ENCODE measurements at regions not wholly inside any gene's neighbourhood (a gene's known extent, or its start where the extent isn't known, plus 50 kb on each side); places are given as distances from the start of the nearest gene placed in this dataset.

- H3K9ac ChIP-seq (ENCODE audit: low read length): no peak overlapping the region
- no peaks in the 10 kb centered on the region for H3K27me3 ChIP-seq (ENCODE audit: insufficient read depth, low read depth, low read length)
- H4K20me1 ChIP-seq (ENCODE audit: insufficient read depth): no peaks in the 10 kb centered on the region
- H3K4me3 ChIP-seq (ENCODE audit: low read length): no peak overlapping the region
- H3K9me3 ChIP-seq (ENCODE audit: low read length): no peaks in the 10 kb centered on the region
- H3K27ac ChIP-seq (ENCODE audit: low read length): no peak overlapping the region
- no peaks in the 10 kb centered on the region for H3K36me3 ChIP-seq (ENCODE audit: insufficient read depth, low read length)
- no peaks in the 10 kb centered on the region for H3F3A ChIP-seq (ENCODE audit: insufficient read depth, low read length, poor library complexity, severe bottlenecking)
- H3K9me2 ChIP-seq (ENCODE audit: insufficient read depth, low read length): no peaks in the 10 kb centered on the region
- H2AFZ ChIP-seq (ENCODE audit: low read depth, low read length): no peak overlapping the region
- no peaks in the 10 kb centered on the region for H3K79me2 ChIP-seq (replicated peaks; ENCODE audit: insufficient read depth, low read length)
- no peak overlapping the region for H3K4me2 ChIP-seq (ENCODE audit: low read length)
- TF ChIP-seq EZH2 (IDR thresholded peaks at IDR 0.05; ENCODE audit: borderline replicate concordance, insufficient read depth, low read length, poor library complexity, severe bottlenecking) (no peak), POLR2AphosphoS5 (IDR thresholded peaks at IDR 0.05) (no peak), MXI1 (conservative IDR thresholded peaks at IDR 0.05; ENCODE audit: poor library complexity, severe bottlenecking) (no peak), EP300 (conservative IDR thresholded peaks at IDR 0.05; ENCODE audit: poor library complexity, severe bottlenecking) (no peak), SMC3 (conservative IDR thresholded peaks at IDR 0.05; ENCODE audit: poor library complexity) (no peak), RAD21 (conservative IDR thresholded peaks at IDR 0.05) (no peak), TAF1 (IDR thresholded peaks at IDR 0.05; ENCODE audit: low read depth) (no peak)
- TF ChIP-seq, protein P1, sequence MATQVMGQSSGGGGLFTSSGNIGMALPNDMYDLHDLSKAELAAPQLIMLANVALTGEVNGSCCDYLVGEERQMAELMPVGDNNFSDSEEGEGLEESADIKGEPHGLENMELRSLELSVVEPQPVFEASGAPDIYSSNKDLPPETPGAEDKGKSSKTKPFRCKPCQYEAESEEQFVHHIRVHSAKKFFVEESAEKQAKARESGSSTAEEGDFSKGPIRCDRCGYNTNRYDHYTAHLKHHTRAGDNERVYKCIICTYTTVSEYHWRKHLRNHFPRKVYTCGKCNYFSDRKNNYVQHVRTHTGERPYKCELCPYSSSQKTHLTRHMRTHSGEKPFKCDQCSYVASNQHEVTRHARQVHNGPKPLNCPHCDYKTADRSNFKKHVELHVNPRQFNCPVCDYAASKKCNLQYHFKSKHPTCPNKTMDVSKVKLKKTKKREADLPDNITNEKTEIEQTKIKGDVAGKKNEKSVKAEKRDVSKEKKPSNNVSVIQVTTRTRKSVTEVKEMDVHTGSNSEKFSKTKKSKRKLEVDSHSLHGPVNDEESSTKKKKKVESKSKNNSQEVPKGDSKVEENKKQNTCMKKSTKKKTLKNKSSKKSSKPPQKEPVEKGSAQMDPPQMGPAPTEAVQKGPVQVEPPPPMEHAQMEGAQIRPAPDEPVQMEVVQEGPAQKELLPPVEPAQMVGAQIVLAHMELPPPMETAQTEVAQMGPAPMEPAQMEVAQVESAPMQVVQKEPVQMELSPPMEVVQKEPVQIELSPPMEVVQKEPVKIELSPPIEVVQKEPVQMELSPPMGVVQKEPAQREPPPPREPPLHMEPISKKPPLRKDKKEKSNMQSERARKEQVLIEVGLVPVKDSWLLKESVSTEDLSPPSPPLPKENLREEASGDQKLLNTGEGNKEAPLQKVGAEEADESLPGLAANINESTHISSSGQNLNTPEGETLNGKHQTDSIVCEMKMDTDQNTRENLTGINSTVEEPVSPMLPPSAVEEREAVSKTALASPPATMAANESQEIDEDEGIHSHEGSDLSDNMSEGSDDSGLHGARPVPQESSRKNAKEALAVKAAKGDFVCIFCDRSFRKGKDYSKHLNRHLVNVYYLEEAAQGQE (IDR thresholded peaks at IDR 0.05; ENCODE audit: borderline replicate concordance): no peak
- TF ChIP-seq, protein P2, sequence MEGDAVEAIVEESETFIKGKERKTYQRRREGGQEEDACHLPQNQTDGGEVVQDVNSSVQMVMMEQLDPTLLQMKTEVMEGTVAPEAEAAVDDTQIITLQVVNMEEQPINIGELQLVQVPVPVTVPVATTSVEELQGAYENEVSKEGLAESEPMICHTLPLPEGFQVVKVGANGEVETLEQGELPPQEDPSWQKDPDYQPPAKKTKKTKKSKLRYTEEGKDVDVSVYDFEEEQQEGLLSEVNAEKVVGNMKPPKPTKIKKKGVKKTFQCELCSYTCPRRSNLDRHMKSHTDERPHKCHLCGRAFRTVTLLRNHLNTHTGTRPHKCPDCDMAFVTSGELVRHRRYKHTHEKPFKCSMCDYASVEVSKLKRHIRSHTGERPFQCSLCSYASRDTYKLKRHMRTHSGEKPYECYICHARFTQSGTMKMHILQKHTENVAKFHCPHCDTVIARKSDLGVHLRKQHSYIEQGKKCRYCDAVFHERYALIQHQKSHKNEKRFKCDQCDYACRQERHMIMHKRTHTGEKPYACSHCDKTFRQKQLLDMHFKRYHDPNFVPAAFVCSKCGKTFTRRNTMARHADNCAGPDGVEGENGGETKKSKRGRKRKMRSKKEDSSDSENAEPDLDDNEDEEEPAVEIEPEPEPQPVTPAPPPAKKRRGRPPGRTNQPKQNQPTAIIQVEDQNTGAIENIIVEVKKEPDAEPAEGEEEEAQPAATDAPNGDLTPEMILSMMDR (IDR thresholded peaks at IDR 0.05; ENCODE audit: poor library complexity, severe bottlenecking): no peak
Measured at GRCh38 chr2:220664272-220665107, 907.6 kb downstream of the EPHA4 start.

DNA sequence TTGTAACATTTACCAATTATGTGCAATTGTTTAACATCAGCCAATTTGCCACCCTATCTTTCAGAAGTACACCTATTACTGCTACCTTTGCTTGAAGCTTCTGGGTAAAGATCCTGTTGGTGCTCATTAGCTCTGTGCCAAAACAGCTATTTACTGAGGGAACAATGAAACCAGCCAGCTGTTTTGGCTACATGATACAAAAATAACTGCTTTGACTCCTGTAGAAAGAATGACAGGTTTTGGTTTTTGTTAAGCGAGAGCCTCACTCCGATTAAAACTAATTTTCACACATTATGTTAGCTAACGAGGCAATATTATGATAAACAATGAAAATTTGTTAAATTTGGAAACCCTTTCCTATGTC lies 907.0 kb downstream of the EPHA4 start:
- Histone ChIP-seq H2AFZ (ENCODE audit: low read depth, low read length) (no peak overlapping the region), H3K9me2 (ENCODE audit: insufficient read depth, low read length) (no peaks in the 10 kb centered on the region), H3K4me2 (ENCODE audit: low read length) (no peak overlapping the region), H3K36me3 (ENCODE audit: insufficient read depth, low read length) (no peaks in the 10 kb centered on the region), H3K4me3 (ENCODE audit: low read length) (no peak overlapping the region), H3F3A (ENCODE audit: insufficient read depth, low read length, poor library complexity, severe bottlenecking) (no peaks in the 10 kb centered on the region), H3K79me2 (replicated peaks; ENCODE audit: insufficient read depth, low read length) (no peaks in the 10 kb centered on the region), H3K27ac (ENCODE audit: low read length) (no peak overlapping the region), H3K27me3 (ENCODE audit: insufficient read depth, low read depth, low read length) (no peaks in the 10 kb centered on the region), H3K9ac (ENCODE audit: low read length) (no peak overlapping the region), H3K9me3 (ENCODE audit: low read length) (no peaks in the 10 kb centered on the region), H4K20me1 (ENCODE audit: insufficient read depth) (no peaks in the 10 kb centered on the region)
- TF ChIP-seq, protein P2 (IDR thresholded peaks at IDR 0.05; ENCODE audit: poor library complexity, severe bottlenecking): no peak
- TF ChIP-seq TAF1 (IDR thresholded peaks at IDR 0.05; ENCODE audit: low read depth) (no peak), RAD21 (conservative IDR thresholded peaks at IDR 0.05) (no peak), MXI1 (conservative IDR thresholded peaks at IDR 0.05; ENCODE audit: poor library complexity, severe bottlenecking) (no peak), POLR2AphosphoS5 (IDR thresholded peaks at IDR 0.05) (no peak), SMC3 (conservative IDR thresholded peaks at IDR 0.05; ENCODE audit: poor library complexity) (no peak), EP300 (conservative IDR thresholded peaks at IDR 0.05; ENCODE audit: poor library complexity, severe bottlenecking) (no peak), EZH2 (IDR thresholded peaks at IDR 0.05; ENCODE audit: borderline replicate concordance, insufficient read depth, low read length, poor library complexity, severe bottlenecking) (no peak)
- TF ChIP-seq, protein P1 (IDR thresholded peaks at IDR 0.05; ENCODE audit: borderline replicate concordance): no peak
